ENCODE measurements at regions not wholly inside any gene's neighbourhood (a gene's known extent, or its start where the extent isn't known, plus 50 kb on each side); places are given as distances from the start of the nearest gene placed in this dataset.
"Not testable (repeated sequence)": the region's sequence is repeated elsewhere in the genome, so short reads cannot be mapped to it uniquely, and the experiment has no call there.

DNA sequence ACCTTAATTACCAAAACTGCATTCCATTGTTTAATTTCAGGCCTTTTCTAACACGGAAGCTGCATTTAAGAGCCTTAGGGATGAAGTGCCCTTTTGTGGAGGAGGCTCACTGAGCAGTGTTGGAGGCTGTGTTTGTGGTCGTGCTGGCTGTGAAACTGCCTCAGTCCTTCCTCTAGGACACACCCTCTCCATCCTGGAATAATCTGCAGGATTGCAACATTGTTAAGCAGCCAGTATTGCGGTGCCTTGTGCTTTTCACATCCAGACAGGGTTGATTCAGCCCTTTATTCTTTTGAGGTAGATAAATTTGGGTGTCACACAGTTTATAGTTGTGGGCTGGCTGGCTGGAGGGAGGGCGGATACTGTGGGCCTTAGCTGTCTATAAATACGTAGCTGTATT is 141.6 kb downstream of the CDRT15L2 start:
- peak in 1 of 3 donors; percentile 0 for DNase-seq
- H3K36me3 ChIP-seq (ENCODE audit: control insufficient read depth in 4 of 4, insufficient read depth in 4 of 4, low read length in 4 of 4) = no peaks in the 10 kb centered on the region

DNA sequence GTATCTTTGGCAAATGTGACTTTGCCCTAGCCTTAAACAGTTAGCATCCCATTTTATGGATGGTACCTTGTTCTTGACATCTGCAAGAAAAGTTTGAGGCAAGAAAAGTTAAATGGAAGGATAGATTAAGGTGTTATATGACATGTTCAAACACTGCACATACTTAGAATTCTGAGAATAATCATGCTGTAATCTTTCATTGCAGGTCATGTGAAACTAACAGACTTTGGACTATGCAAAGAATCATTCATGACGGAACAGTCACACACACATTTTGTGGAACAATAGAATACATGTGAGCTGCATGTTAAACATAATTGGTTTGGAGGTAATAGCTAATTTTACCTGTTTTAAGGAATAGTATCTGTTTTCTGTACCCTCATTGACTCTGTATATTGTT is 144.9 kb downstream of the CDRT15L2 start:
- not testable (repeated sequence) for H3K4me3 ChIP-seq; H3K27me3 ChIP-seq (ENCODE audit: control insufficient read depth in 3 of 3, insufficient read depth in 3 of 3, low read length in 2 of 3); H3K27ac ChIP-seq (ENCODE audit: low read depth in 1 of 2, low read length in 1 of 2); H3K4me1 ChIP-seq (ENCODE audit: control insufficient read depth in 5 of 5, insufficient read depth in 5 of 5, low read length in 5 of 5); DNase-seq; H3K9me3 ChIP-seq (ENCODE audit: control insufficient read depth in 4 of 4, insufficient read depth in 3 of 4, low read length in 3 of 4); H3K36me3 ChIP-seq (ENCODE audit: control insufficient read depth in 4 of 4, insufficient read depth in 4 of 4, low read length in 4 of 4); ATAC-seq (ENCODE audit: insufficient read depth, low FRiP score); H3K9ac ChIP-seq (ENCODE audit: insufficient read depth in 1 of 2, low read length in 2 of 2)
- 93 to 98% methylated on average over 1 of the region's 1 CpG for WGBS, 2 donors

More for the DNA sequence above, 141.6 kb downstream of the CDRT15L2 start:
- Histone ChIP-seq H3K27me3 (ENCODE audit: control insufficient read depth in 3 of 3, insufficient read depth in 3 of 3, low read length in 2 of 3) (no peaks in the 10 kb centered on the region), H3K4me1 (ENCODE audit: control insufficient read depth in 5 of 5, insufficient read depth in 5 of 5, low read length in 5 of 5) (no peaks in the 10 kb centered on the region), H3K27ac (ENCODE audit: low read depth in 1 of 2, low read length in 1 of 2) (no peak overlapping the region), H3K9ac (ENCODE audit: insufficient read depth in 1 of 2, low read length in 2 of 2) (no peak overlapping the region), H3K9me3 (ENCODE audit: control insufficient read depth in 4 of 4, insufficient read depth in 3 of 4, low read length in 3 of 4) (no peaks in the 10 kb centered on the region), H3K4me3 (no peak overlapping the region)
- TF ChIP-seq, protein P1, sequence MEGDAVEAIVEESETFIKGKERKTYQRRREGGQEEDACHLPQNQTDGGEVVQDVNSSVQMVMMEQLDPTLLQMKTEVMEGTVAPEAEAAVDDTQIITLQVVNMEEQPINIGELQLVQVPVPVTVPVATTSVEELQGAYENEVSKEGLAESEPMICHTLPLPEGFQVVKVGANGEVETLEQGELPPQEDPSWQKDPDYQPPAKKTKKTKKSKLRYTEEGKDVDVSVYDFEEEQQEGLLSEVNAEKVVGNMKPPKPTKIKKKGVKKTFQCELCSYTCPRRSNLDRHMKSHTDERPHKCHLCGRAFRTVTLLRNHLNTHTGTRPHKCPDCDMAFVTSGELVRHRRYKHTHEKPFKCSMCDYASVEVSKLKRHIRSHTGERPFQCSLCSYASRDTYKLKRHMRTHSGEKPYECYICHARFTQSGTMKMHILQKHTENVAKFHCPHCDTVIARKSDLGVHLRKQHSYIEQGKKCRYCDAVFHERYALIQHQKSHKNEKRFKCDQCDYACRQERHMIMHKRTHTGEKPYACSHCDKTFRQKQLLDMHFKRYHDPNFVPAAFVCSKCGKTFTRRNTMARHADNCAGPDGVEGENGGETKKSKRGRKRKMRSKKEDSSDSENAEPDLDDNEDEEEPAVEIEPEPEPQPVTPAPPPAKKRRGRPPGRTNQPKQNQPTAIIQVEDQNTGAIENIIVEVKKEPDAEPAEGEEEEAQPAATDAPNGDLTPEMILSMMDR (IDR thresholded peaks at IDR 0.05; ENCODE audit: control extremely low read depth, extremely low read depth) = no peak
- 60 to 84% methylated on average over 5 of the region's 5 CpGs for WGBS, 2 donors
- ATAC-seq (ENCODE audit: insufficient read depth, low FRiP score) = no peak

DNA sequence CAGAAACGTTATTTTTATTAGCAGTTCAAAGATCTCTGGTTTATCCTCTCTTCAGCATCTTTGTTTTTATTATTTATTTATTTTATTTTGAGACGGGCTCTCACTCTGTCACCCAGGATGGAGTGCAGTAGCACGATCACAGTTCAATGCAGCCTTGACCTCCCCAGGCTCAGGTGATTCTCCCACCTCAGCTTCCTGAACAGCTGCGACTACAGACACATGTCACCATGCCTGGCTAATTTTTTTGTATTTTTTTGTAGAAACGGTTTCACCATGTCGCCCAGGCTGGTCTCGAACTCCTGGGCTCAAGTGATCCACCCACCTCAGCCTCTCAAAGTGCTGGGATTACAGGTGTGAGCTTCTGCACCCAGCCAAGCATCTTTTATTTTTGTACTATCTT is 147.7 kb downstream of the CDRT15L2 start:
- not testable (repeated sequence) for H3K27ac ChIP-seq (ENCODE audit: low read depth in 1 of 2, low read length in 1 of 2); H3K4me1 ChIP-seq (ENCODE audit: control insufficient read depth in 5 of 5, insufficient read depth in 5 of 5, low read length in 5 of 5); DNase-seq; H3K27me3 ChIP-seq (ENCODE audit: control insufficient read depth in 3 of 3, insufficient read depth in 3 of 3, low read length in 2 of 3); H3K9me3 ChIP-seq (ENCODE audit: control insufficient read depth in 4 of 4, insufficient read depth in 3 of 4, low read length in 3 of 4); H3K9ac ChIP-seq (ENCODE audit: insufficient read depth in 1 of 2, low read length in 2 of 2); H3K36me3 ChIP-seq (ENCODE audit: control insufficient read depth in 4 of 4, insufficient read depth in 4 of 4, low read length in 4 of 4); ATAC-seq (ENCODE audit: insufficient read depth, low FRiP score); H3K4me3 ChIP-seq
- 79% methylated on average over 7 of the region's 7 CpGs for WGBS, 2 donors

DNA sequence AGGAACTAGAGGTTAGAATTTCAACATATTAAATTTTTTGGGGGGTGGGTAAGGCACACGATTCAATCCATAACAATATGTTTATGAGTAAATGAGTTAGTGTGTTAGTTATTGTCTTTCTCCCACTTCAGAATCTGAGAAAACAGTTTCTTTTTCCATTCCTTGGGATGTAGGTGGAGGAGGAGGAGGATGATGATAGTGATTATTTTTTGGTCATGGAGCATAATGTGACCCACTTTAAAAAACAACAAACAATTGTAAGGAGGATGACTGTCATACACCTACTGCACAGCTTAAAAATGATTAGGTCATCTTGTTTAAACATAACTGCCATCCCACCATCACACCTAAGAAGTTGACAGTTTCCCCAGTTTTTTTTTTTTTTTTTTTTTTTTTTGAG is 148.7 kb downstream of the CDRT15L2 start:
- Histone ChIP-seq H3K27me3 (ENCODE audit: control insufficient read depth in 3 of 3, insufficient read depth in 3 of 3, low read length in 2 of 3) (no peaks in the 10 kb centered on the region), H3K36me3 (ENCODE audit: control insufficient read depth in 4 of 4, insufficient read depth in 4 of 4, low read length in 4 of 4) (no peaks in the 10 kb centered on the region), H3K9me3 (ENCODE audit: control insufficient read depth in 4 of 4, insufficient read depth in 3 of 4, low read length in 3 of 4) (no peaks in the 10 kb centered on the region), H3K4me1 (ENCODE audit: control insufficient read depth in 5 of 5, insufficient read depth in 5 of 5, low read length in 5 of 5) (no peaks in the 10 kb centered on the region), H3K27ac (ENCODE audit: low read depth in 1 of 2, low read length in 1 of 2) (no peak overlapping the region), H3K9ac (ENCODE audit: insufficient read depth in 1 of 2, low read length in 2 of 2) (no peak overlapping the region), H3K4me3 (no peak overlapping the region)
- TF ChIP-seq, protein P1 (IDR thresholded peaks at IDR 0.05; ENCODE audit: control extremely low read depth, extremely low read depth) = no peak
- WGBS, 2 donors = 43 to 70% methylated on average over 1 of the region's 1 CpG
- DNase-seq (no peak), ATAC-seq (ENCODE audit: insufficient read depth, low FRiP score) (no peak)

DNA sequence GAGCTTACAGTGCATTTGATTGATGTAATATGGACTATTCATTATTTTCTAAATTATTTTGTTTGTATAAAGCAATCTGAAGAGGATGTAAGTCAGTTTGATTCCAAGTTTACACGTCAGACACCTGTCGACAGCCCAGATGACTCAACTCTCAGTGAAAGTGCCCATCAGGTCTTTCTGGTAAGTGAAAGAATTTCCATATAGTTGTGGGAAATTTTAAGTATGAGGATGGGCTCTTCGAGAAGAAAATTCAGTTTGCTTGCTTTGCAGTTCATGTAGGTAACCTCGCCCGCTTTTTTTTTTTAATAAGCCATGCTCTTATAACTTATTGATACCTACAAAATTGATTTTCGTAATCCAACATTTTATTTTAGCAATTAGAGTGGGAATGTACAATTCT is 151.6 kb downstream of the CDRT15L2 start:
- not testable (repeated sequence) for H3K4me3 ChIP-seq; H3K27me3 ChIP-seq (ENCODE audit: control insufficient read depth in 3 of 3, insufficient read depth in 3 of 3, low read length in 2 of 3); H3K9ac ChIP-seq (ENCODE audit: insufficient read depth in 1 of 2, low read length in 2 of 2); H3K4me1 ChIP-seq (ENCODE audit: control insufficient read depth in 5 of 5, insufficient read depth in 5 of 5, low read length in 5 of 5); ATAC-seq (ENCODE audit: insufficient read depth, low FRiP score); H3K9me3 ChIP-seq (ENCODE audit: control insufficient read depth in 4 of 4, insufficient read depth in 3 of 4, low read length in 3 of 4); H3K36me3 ChIP-seq (ENCODE audit: control insufficient read depth in 4 of 4, insufficient read depth in 4 of 4, low read length in 4 of 4); H3K27ac ChIP-seq (ENCODE audit: low read depth in 1 of 2, low read length in 1 of 2); DNase-seq
- WGBS, 2 donors = 74 to 86% methylated on average over 6 of the region's 6 CpGs

Data from lung (tissue), 11 donors.